ENCODE measurements at regions not wholly inside any gene's neighbourhood (a gene's known extent, or its start where the extent isn't known, plus 50 kb on each side); places are given as distances from the start of the nearest gene placed in this dataset.

DNA sequence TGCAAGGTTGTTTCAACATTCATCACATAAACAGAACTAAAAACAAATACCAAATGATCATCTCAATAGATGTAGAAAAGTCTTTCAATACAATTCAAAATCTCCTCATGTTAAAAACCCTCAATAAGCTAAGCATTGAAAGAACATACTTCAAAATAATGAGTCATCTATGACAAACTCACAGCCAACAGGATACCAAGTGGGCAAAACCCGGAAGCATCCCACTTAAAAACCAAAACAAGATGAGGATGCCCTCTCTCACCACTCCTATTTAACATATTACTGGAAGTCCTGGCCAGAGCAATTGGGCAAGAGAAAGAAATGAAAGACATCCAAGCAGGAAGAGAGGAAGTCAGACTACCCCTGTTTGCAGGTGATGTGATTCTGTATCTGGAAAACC lies 992.2 kb upstream of the PIK3C3 start:
- FAIRE-seq (no peak), DNase-seq (ENCODE audit: low read depth) (peak; percentile 18)
- Mint-ChIP-seq H3K27me3 (ENCODE audit: low read depth, unreplicated experiment) (no peaks in the 10 kb centered on the region), H3K36me3 (ENCODE audit: low read depth, unreplicated experiment) (no peaks in the 10 kb centered on the region), H3K27ac (ENCODE audit: unreplicated experiment) (no peak overlapping the region), H3K4me3 (ENCODE audit: unreplicated experiment) (no peak overlapping the region), H3K9me3 (ENCODE audit: unreplicated experiment) (no peaks in the 10 kb centered on the region), H3K4me1 (ENCODE audit: low read depth, unreplicated experiment) (no peaks in the 10 kb centered on the region)
- Histone ChIP-seq H3K9ac (ENCODE audit: low read length) (no peak overlapping the region), H3K27ac (ENCODE audit: low read depth, low read length) (no peak overlapping the region), H3K27me3 (ENCODE audit: insufficient read depth, low read length) (no peaks in the 10 kb centered on the region), H3K4me3 (ENCODE audit: insufficient read depth, low read depth, low read length) (no peak overlapping the region), H3K79me2 (ENCODE audit: insufficient read depth, low read length) (no peaks in the 10 kb centered on the region), H3K9me3 (ENCODE audit: insufficient read depth, low read depth, low read length) (no peaks in the 10 kb centered on the region), H2AFZ (ENCODE audit: low read depth, low read length) (no peak overlapping the region), H3K4me2 (ENCODE audit: low read length) (no peak overlapping the region), H3K4me1 (ENCODE audit: insufficient read depth, low read length) (no peaks in the 10 kb centered on the region), H3K36me3 (ENCODE audit: insufficient read depth, low read length) (no peaks in the 10 kb centered on the region), H4K20me1 (ENCODE audit: insufficient read depth, low read length) (no peaks in the 10 kb centered on the region)
- TF ChIP-seq EZH2 (IDR thresholded peaks at IDR 0.05; ENCODE audit: insufficient read depth, low read length) = no peak
- TF ChIP-seq, protein P1, sequence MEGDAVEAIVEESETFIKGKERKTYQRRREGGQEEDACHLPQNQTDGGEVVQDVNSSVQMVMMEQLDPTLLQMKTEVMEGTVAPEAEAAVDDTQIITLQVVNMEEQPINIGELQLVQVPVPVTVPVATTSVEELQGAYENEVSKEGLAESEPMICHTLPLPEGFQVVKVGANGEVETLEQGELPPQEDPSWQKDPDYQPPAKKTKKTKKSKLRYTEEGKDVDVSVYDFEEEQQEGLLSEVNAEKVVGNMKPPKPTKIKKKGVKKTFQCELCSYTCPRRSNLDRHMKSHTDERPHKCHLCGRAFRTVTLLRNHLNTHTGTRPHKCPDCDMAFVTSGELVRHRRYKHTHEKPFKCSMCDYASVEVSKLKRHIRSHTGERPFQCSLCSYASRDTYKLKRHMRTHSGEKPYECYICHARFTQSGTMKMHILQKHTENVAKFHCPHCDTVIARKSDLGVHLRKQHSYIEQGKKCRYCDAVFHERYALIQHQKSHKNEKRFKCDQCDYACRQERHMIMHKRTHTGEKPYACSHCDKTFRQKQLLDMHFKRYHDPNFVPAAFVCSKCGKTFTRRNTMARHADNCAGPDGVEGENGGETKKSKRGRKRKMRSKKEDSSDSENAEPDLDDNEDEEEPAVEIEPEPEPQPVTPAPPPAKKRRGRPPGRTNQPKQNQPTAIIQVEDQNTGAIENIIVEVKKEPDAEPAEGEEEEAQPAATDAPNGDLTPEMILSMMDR (IDR thresholded peaks at IDR 0.05; ENCODE audit: insufficient read depth, low read depth, low read length) = no peak

DNA sequence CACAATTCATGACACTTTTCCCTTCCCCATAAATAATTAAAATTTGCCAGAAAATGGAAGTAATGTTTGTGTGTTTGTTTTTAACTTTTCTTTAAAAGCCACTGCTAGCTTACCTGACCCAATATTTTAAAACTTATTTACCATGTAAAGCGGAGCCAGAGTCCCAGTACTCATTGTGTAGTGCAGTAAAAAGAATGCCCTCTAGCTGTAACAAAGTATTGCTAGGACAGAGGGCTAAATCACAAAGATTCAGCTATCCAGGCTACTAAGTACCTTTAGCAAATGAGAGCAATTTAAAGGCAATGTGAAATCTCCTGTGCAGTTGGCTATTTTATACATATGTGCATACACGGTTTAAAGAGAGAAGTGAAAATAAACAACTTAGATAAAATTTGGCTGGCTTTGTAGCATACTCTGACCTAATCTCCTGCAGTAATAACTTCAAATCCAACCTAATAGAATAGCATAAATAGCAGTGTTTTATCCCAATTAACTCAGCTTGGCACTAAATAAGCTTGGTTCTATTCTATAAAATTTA lies 997.4 kb upstream of the PIK3C3 start:
- Histone ChIP-seq H3K4me2 (ENCODE audit: low read length) (no peak overlapping the region), H3K4me3 (ENCODE audit: insufficient read depth, low read depth, low read length) (no peak overlapping the region), H2AFZ (ENCODE audit: low read depth, low read length) (no peak overlapping the region), H3K36me3 (ENCODE audit: insufficient read depth, low read length) (no peaks in the 10 kb centered on the region), H3K79me2 (ENCODE audit: insufficient read depth, low read length) (no peaks in the 10 kb centered on the region), H3K27ac (ENCODE audit: low read depth, low read length) (no peak overlapping the region), H3K27me3 (ENCODE audit: insufficient read depth, low read length) (no peaks in the 10 kb centered on the region), H4K20me1 (ENCODE audit: insufficient read depth, low read length) (no peaks in the 10 kb centered on the region), H3K9ac (ENCODE audit: low read length) (no peak overlapping the region), H3K4me1 (ENCODE audit: insufficient read depth, low read length) (no peaks in the 10 kb centered on the region), H3K9me3 (ENCODE audit: insufficient read depth, low read depth, low read length) (no peaks in the 10 kb centered on the region)
- no peak overlapping the region for H3K4me3 Mint-ChIP-seq (ENCODE audit: unreplicated experiment)
- DNase-seq (ENCODE audit: low read depth) = no peak
- TF ChIP-seq EZH2 (IDR thresholded peaks at IDR 0.05; ENCODE audit: insufficient read depth, low read length) = no peak
- TF ChIP-seq, protein P1 (IDR thresholded peaks at IDR 0.05; ENCODE audit: insufficient read depth, low read depth, low read length) = no peak
- no peak overlapping the region for H3K27ac Mint-ChIP-seq (ENCODE audit: unreplicated experiment)
- H3K9me3 Mint-ChIP-seq (ENCODE audit: unreplicated experiment) = no peaks in the 10 kb centered on the region
- H3K4me1 Mint-ChIP-seq (ENCODE audit: low read depth, unreplicated experiment) = no peaks in the 10 kb centered on the region
- H3K27me3 Mint-ChIP-seq (ENCODE audit: low read depth, unreplicated experiment) = no peaks in the 10 kb centered on the region
- FAIRE-seq = no peak
- H3K36me3 Mint-ChIP-seq (ENCODE audit: low read depth, unreplicated experiment) = no peaks in the 10 kb centered on the region

DNA sequence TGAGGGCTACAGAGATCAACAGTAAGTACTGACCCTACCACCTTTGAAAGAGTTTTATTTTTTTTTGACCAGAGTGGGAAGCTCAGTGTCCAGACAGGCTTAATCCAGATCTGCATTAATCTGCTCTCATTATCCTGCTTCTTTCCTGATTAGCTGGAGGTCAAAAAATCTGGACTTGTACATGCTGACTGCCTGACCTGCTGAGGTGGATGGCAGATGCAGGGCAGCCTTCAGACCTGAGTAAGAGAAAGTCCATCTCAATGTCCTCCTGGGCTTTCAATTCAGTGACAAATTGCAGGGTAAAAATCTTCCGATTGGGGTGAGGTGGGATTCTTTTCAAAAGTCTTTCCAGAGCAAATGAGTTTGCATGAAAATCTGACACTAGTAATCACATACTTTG lies 998.8 kb upstream of the PIK3C3 start:
- Histone ChIP-seq H2AFZ (ENCODE audit: low read depth, low read length) (no peak overlapping the region), H3K27ac (ENCODE audit: low read depth, low read length) (no peak overlapping the region), H3K4me3 (ENCODE audit: insufficient read depth, low read depth, low read length) (no peak overlapping the region), H3K36me3 (ENCODE audit: insufficient read depth, low read length) (no peaks in the 10 kb centered on the region), H3K4me1 (ENCODE audit: insufficient read depth, low read length) (no peaks in the 10 kb centered on the region), H3K27me3 (ENCODE audit: insufficient read depth, low read length) (no peaks in the 10 kb centered on the region), H3K4me2 (ENCODE audit: low read length) (no peak overlapping the region), H3K9ac (ENCODE audit: low read length) (no peak overlapping the region), H3K9me3 (ENCODE audit: insufficient read depth, low read depth, low read length) (no peaks in the 10 kb centered on the region), H3K79me2 (ENCODE audit: insufficient read depth, low read length) (no peaks in the 10 kb centered on the region), H4K20me1 (ENCODE audit: insufficient read depth, low read length) (no peaks in the 10 kb centered on the region)
- Mint-ChIP-seq H3K9me3 (ENCODE audit: unreplicated experiment) (no peaks in the 10 kb centered on the region), H3K27me3 (ENCODE audit: low read depth, unreplicated experiment) (no peaks in the 10 kb centered on the region), H3K27ac (ENCODE audit: unreplicated experiment) (no peak overlapping the region), H3K4me1 (ENCODE audit: low read depth, unreplicated experiment) (no peaks in the 10 kb centered on the region), H3K4me3 (ENCODE audit: unreplicated experiment) (no peak overlapping the region), H3K36me3 (ENCODE audit: low read depth, unreplicated experiment) (no peaks in the 10 kb centered on the region)
- FAIRE-seq (no peak), DNase-seq (ENCODE audit: low read depth) (no peak)
- TF ChIP-seq EZH2 (IDR thresholded peaks at IDR 0.05; ENCODE audit: insufficient read depth, low read length) = no peak
- TF ChIP-seq, protein P1 (IDR thresholded peaks at IDR 0.05; ENCODE audit: insufficient read depth, low read depth, low read length) = no peak
